H1 (cell line): ENCODE measurements at regions not wholly inside any gene's neighbourhood (a gene's known extent, or its start where the extent isn't known, plus 50 kb on each side); places are given as distances from the start of the nearest gene placed in this dataset.
"Not testable (repeated sequence)": the region's sequence is repeated elsewhere in the genome, so short reads cannot be mapped to it uniquely, and the experiment has no call there.

Experiments used
- CTCF ChIA-PET: fragments of 300-600 bp; sonication (Branson Sonifier 250); formaldehyde crosslinking; loops from one replicate; lab custom pipeline; 2021; ENCODE audit not compliant: partially characterized antibody; lab: Charles Lee
- POLR2A ChIA-PET: fragments of 300-600 bp; sonication (Branson Sonifier 250); formaldehyde crosslinking; loops from one replicate; lab custom pipeline; 2021; ENCODE audit warnings: inconsistent platforms; ENCODE audit not compliant: partially characterized antibody; lab: Charles Lee
- DNase-seq, 2 experiments: peaks; one replicate each; pipeline versions ENCODE4 v3.0.0 to v3.0.0-alpha.2; 2010 to 2022; ENCODE audit warnings: low spot score in 2 of 2, low read depth in 1 of 2, mixed read lengths in 1 of 2
- FAIRE-seq: peaks from 2 replicates; lab custom pipeline; 2011; peaks lifted over from hg19 to GRCh38; lab: Jason Lieb, UNC
- H2AFZ ChIP-seq: 2 replicates; pipeline ENCODE4 v1.8.1; 2012; ENCODE audit warnings: low read length, inconsistent platforms
- H2AK5ac ChIP-seq: 2 replicates; pipeline ENCODE4 v1.6.1; 2013; ENCODE audit warnings: low read depth, low read length
- H2BK120ac ChIP-seq: replicated peaks from 2 replicates; pipeline ENCODE3; 2013; ENCODE audit warnings: low read depth, low read length, inconsistent platforms
- H2BK12ac ChIP-seq: 2 replicates; pipeline ENCODE4 v1.6.1; 2013; ENCODE audit warnings: low read depth, low read length
- H2BK15ac ChIP-seq: 2 replicates; pipeline ENCODE4 v1.6.1; 2013; ENCODE audit warnings: low read length
- H2BK20ac ChIP-seq: 2 replicates; pipeline ENCODE4 v1.6.1; 2013; ENCODE audit warnings: low read length
- H2BK5ac ChIP-seq: 2 replicates; pipeline ENCODE4 v1.6.1; 2013; ENCODE audit warnings: low read depth, low read length
- H3K14ac ChIP-seq: 2 replicates; pipeline ENCODE4 v1.6.1; 2013; ENCODE audit warnings: inconsistent platforms; ENCODE audit not compliant: insufficient read length
- H3K18ac ChIP-seq: 2 replicates; pipeline ENCODE4 v1.6.1; 2013; ENCODE audit warnings: low read length; ENCODE audit errors: extremely low read depth
- H3K23ac ChIP-seq: 2 replicates; pipeline ENCODE4 v1.6.1; 2013; ENCODE audit warnings: inconsistent platforms; ENCODE audit not compliant: insufficient read length
- H3K23me2 ChIP-seq: 2 replicates; pipeline ENCODE4 v1.6.1; 2013; ENCODE audit warnings: low read depth, low read length
- H3K27ac ChIP-seq: 2 replicates; pipeline ENCODE4 v1.6.1; 2011; ENCODE audit warnings: low read depth, low read length, inconsistent platforms
- H3K27me3 ChIP-seq, 4 experiments: replicated peaks in 1 of 4; 1 replicate in 1 of 4; 2 replicates in 3 of 4; pipeline versions ENCODE4 v1.6.1 to v1.8.1; 2011 to 2013; ENCODE audit warnings: low read length in 3 of 4, mild to moderate bottlenecking in 3 of 4, inconsistent platforms in 2 of 4, mixed read lengths in 2 of 4, moderate library complexity in 1 of 4; ENCODE audit not compliant: control insufficient read depth in 3 of 4, insufficient read depth in 3 of 4; ENCODE audit errors: extremely low read depth in 1 of 4
- H3K36me3 ChIP-seq, 4 experiments: 2 replicates each; pipeline versions ENCODE4 v1.6.1 to v1.8.1; 2011 to 2013; ENCODE audit warnings: mild to moderate bottlenecking in 4 of 4, low read length in 3 of 4, moderate library complexity in 2 of 4, control low read depth in 1 of 4, inconsistent platforms in 1 of 4; ENCODE audit not compliant: insufficient read depth in 4 of 4, control insufficient read depth in 2 of 4
- H3K4ac ChIP-seq: replicated peaks from 2 replicates; pipeline ENCODE3; 2013; ENCODE audit warnings: low read length, low read depth, mixed read lengths, inconsistent platforms; ENCODE audit not compliant: insufficient read length
- H3K4me1 ChIP-seq, 4 experiments: replicated peaks in 1 of 4; 1 replicate in 1 of 4; 2 replicates in 3 of 4; pipeline versions ENCODE4 v1.6.1 to v1.8.1; 2011 to 2013; ENCODE audit warnings: low read length in 3 of 4, inconsistent platforms in 2 of 4, mixed read lengths in 1 of 4; ENCODE audit not compliant: insufficient read depth in 4 of 4, control insufficient read depth in 3 of 4
- H3K4me2 ChIP-seq, 2 experiments: 2 replicates each; pipeline versions ENCODE4 v1.6.1 to v1.8.1; 2011 to 2013; ENCODE audit warnings: low read depth in 2 of 2, low read length in 2 of 2, control low read depth in 1 of 2, inconsistent platforms in 1 of 2, mild to moderate bottlenecking in 1 of 2; ENCODE audit not compliant: insufficient read depth in 1 of 2
- H3K4me3 ChIP-seq, 4 experiments: fragments of 200-600, 300-600 bp in 1 of 4; sonication (generic), shearing (Covaris generic), sonication (Bioruptor Twin) in 1 of 4; 2 replicates each; pipeline versions ENCODE4 v1.5.1 to v1.8.1; 2011 to 2016; ENCODE audit warnings: low read length in 4 of 4, low read depth in 3 of 4, control low read depth in 2 of 4, inconsistent platforms in 2 of 4, mild to moderate bottlenecking in 2 of 4, mixed read lengths in 1 of 4, moderate library complexity in 1 of 4; ENCODE audit not compliant: insufficient read depth in 2 of 4; ENCODE audit errors: extremely low read depth in 1 of 4
- H3K56ac ChIP-seq: replicated peaks from 2 replicates; pipeline ENCODE3; 2013; ENCODE audit warnings: low read depth, mild to moderate bottlenecking, mixed read lengths, low read length, inconsistent platforms; ENCODE audit not compliant: insufficient read length
- H3K79me1 ChIP-seq: 2 replicates; pipeline ENCODE4 v1.6.1; 2013; ENCODE audit warnings: low read depth, low read length, control low read depth
- H3K79me2 ChIP-seq, 2 experiments: 2 replicates each; pipeline versions ENCODE4 v1.6.1 to v1.8.1; 2012 to 2013; ENCODE audit warnings: low read length in 2 of 2, mild to moderate bottlenecking in 2 of 2, inconsistent platforms in 1 of 2; ENCODE audit not compliant: insufficient read depth in 2 of 2, control insufficient read depth in 1 of 2
- H3K9ac ChIP-seq, 4 experiments: replicated peaks in 1 of 4; 1 replicate in 1 of 4; 2 replicates in 3 of 4; pipeline versions ENCODE4 v1.6.1 to v1.8.1; 2011 to 2013; ENCODE audit warnings: low read depth in 3 of 4, low read length in 3 of 4, control low read depth in 2 of 4, mild to moderate bottlenecking in 2 of 4, moderate library complexity in 2 of 4, inconsistent platforms in 1 of 4; ENCODE audit errors: extremely low read depth in 1 of 4
- H3K9me3 ChIP-seq, 2 experiments: 2 replicates each; pipeline versions ENCODE4 v1.6.1 to v1.8.1; 2012 to 2013; ENCODE audit warnings: mild to moderate bottlenecking in 2 of 2, moderate library complexity in 2 of 2, control low read depth in 1 of 2, inconsistent platforms in 1 of 2, low read depth in 1 of 2, low read length in 1 of 2, mixed read lengths in 1 of 2; ENCODE audit not compliant: insufficient read depth in 2 of 2
- H4K20me1 ChIP-seq, 2 experiments: replicated peaks in 1 of 2; 2 replicates each; pipeline versions ENCODE3 to v1.8.1; 2011 to 2013; ENCODE audit warnings: inconsistent platforms in 2 of 2, low read length in 2 of 2, mild to moderate bottlenecking in 1 of 2; ENCODE audit not compliant: insufficient read depth in 2 of 2, control insufficient read depth in 1 of 2
- H4K5ac ChIP-seq: 2 replicates; pipeline ENCODE4 v1.6.1; 2013; ENCODE audit warnings: low read length, low read depth, mixed read lengths, inconsistent platforms; ENCODE audit not compliant: insufficient read length
- H4K8ac ChIP-seq: 2 replicates; pipeline ENCODE4 v1.8.0; 2013; ENCODE audit warnings: mild to moderate bottlenecking, moderate library complexity, low read length, inconsistent platforms; ENCODE audit not compliant: insufficient read depth; ENCODE audit errors: extremely low read depth
- H4K91ac ChIP-seq: replicated peaks from 2 replicates; pipeline ENCODE3; 2013; ENCODE audit warnings: low read length, mixed read lengths, inconsistent platforms; ENCODE audit not compliant: insufficient read length
- E2F6 ChIP-seq: IDR thresholded peaks from 2 replicates; pipeline ENCODE4 v1.6.1; 2012; ENCODE audit warnings: inconsistent platforms
- SIX5 ChIP-seq: IDR thresholded peaks from 2 replicates; pipeline ENCODE4 v1.6.1; 2011; ENCODE audit warnings: mild to moderate bottlenecking, low read depth, low read length

- TF ChIP-seq E2F6 (no peak), SIX5 (no peak)
Observed at GRCh38 chr13:85549819-85550218, 249.4 kb downstream of the SLITRK6 start (continued).

- H3K27me3 ChIP-seq, H3K4me1 ChIP-seq, H2AK5ac ChIP-seq, DNase-seq, H2BK20ac ChIP-seq, H4K5ac ChIP-seq, H2BK12ac ChIP-seq, H2BK5ac ChIP-seq, H2BK120ac ChIP-seq, H3K79me2 ChIP-seq, H4K20me1 ChIP-seq, FAIRE-seq, H3K23ac ChIP-seq, H3K18ac ChIP-seq, H3K14ac ChIP-seq, H2BK15ac ChIP-seq, H4K91ac ChIP-seq, H3K36me3 ChIP-seq, H2AFZ ChIP-seq, POLR2A ChIA-PET, H3K9ac ChIP-seq, H4K8ac ChIP-seq, H3K56ac ChIP-seq, H3K4me2 ChIP-seq, CTCF ChIA-PET, H3K23me2 ChIP-seq, H3K79me1 ChIP-seq, H3K27ac ChIP-seq, H3K4me3 ChIP-seq, H3K4ac ChIP-seq: not testable (repeated sequence)
- H3K9me3 ChIP-seq = peaks cover 4 to 12% of the 10 kb centered on the region in 2 experiments; a peak in 3 of 4 replicates
Observed at GRCh38 chr13:85548845-85549244, 250.4 kb downstream of the SLITRK6 start.
